ENCODE measurements at regions not wholly inside any gene's neighbourhood (a gene's known extent, or its start where the extent isn't known, plus 50 kb on each side); places are given as distances from the start of the nearest gene placed in this dataset.

- no peaks in the 10 kb centered on the region for H3K4me1 Mint-ChIP-seq (ENCODE audit: low read depth, unreplicated experiment)
- no peaks in the 10 kb centered on the region for H3K9me3 Mint-ChIP-seq (ENCODE audit: low read depth, unreplicated experiment)
- H3K27me3 Mint-ChIP-seq (ENCODE audit: unreplicated experiment): no peaks in the 10 kb centered on the region
- DNase-seq: peak; percentile 3
- CTCF ChIA-PET: interaction anchor here (0.5 to 1.4 kb wide), 3 partner anchors 777 to 1025 kb away, joined by 3 to 4 read pairs (median 4); no protein-coding TSS in a partner anchor
- no peak overlapping the region for H3K4me3 Mint-ChIP-seq (ENCODE audit: low read depth, unreplicated experiment)
- no peak overlapping the region for H3K27ac Mint-ChIP-seq (ENCODE audit: unreplicated experiment)
- intact Hi-C loops (cut with micrococcal nuclease; ENCODE audit: unreplicated experiment): loop anchor here (2.0 to 5.0 kb wide), 2 partner anchors 778 to 1025 kb away; no protein-coding TSS in a partner anchor
- BruUV-seq (replicated peaks): no TSS peak
- no peak for TF ChIP-seq CTCF (IDR thresholded peaks at IDR 0.05; ENCODE audit: unreplicated experiment)
- no peaks in the 10 kb centered on the region for H3K36me3 Mint-ChIP-seq (ENCODE audit: insufficient read depth, unreplicated experiment)
These were observed 756.6 kb upstream of the ARPP21 start for GRCh38 chr3:34882764-34883163.

GRCh38 chr3:34884007-34884406 lies 755.3 kb upstream of the ARPP21 start:
- Mint-ChIP-seq H3K4me3 (ENCODE audit: low read depth, unreplicated experiment) (no peak overlapping the region), H3K4me1 (ENCODE audit: low read depth, unreplicated experiment) (no peaks in the 10 kb centered on the region), H3K27me3 (ENCODE audit: unreplicated experiment) (no peaks in the 10 kb centered on the region), H3K27ac (ENCODE audit: unreplicated experiment) (no peak overlapping the region), H3K9me3 (ENCODE audit: low read depth, unreplicated experiment) (no peaks in the 10 kb centered on the region), H3K36me3 (ENCODE audit: insufficient read depth, unreplicated experiment) (no peaks in the 10 kb centered on the region)
- intact Hi-C loops (cut with micrococcal nuclease; ENCODE audit: unreplicated experiment): loop anchor here (5.0 kb wide), 1 partner anchor 1023 kb away; no protein-coding TSS in a partner anchor
- TF ChIP-seq CTCF (IDR thresholded peaks at IDR 0.05; ENCODE audit: unreplicated experiment): no peak
- CTCF ChIA-PET: no interaction called here
- no peak for DNase-seq
- no TSS peak for BruUV-seq (replicated peaks)

- no peak for TF ChIP-seq CTCF (IDR thresholded peaks at IDR 0.05; ENCODE audit: unreplicated experiment)
- Mint-ChIP-seq H3K9me3 (ENCODE audit: low read depth, unreplicated experiment) (peaks cover 2% of the 10 kb centered on the region), H3K27ac (ENCODE audit: unreplicated experiment) (no peak overlapping the region), H3K27me3 (ENCODE audit: unreplicated experiment) (no peaks in the 10 kb centered on the region), H3K4me3 (ENCODE audit: low read depth, unreplicated experiment) (no peak overlapping the region), H3K36me3 (ENCODE audit: insufficient read depth, unreplicated experiment) (no peaks in the 10 kb centered on the region), H3K4me1 (ENCODE audit: low read depth, unreplicated experiment) (no peaks in the 10 kb centered on the region)
- intact Hi-C loops (cut with micrococcal nuclease; ENCODE audit: unreplicated experiment): no loop called here
- DNase-seq: no peak
- CTCF ChIA-PET: no interaction called here
- BruUV-seq (replicated peaks): no TSS peak
These were observed 752.9 kb upstream of the ARPP21 start for GRCh38 chr3:34886443-34886842.

- Mint-ChIP-seq H3K4me1 (ENCODE audit: low read depth, unreplicated experiment) (no peaks in the 10 kb centered on the region), H3K4me3 (ENCODE audit: low read depth, unreplicated experiment) (no peak overlapping the region), H3K36me3 (ENCODE audit: insufficient read depth, unreplicated experiment) (no peaks in the 10 kb centered on the region), H3K27me3 (ENCODE audit: unreplicated experiment) (no peaks in the 10 kb centered on the region), H3K27ac (ENCODE audit: unreplicated experiment) (no peak overlapping the region), H3K9me3 (ENCODE audit: low read depth, unreplicated experiment) (peaks cover 4% of the 10 kb centered on the region)
- TF ChIP-seq CTCF (IDR thresholded peaks at IDR 0.05; ENCODE audit: unreplicated experiment): no peak
- no TSS peak for BruUV-seq (replicated peaks)
- DNase-seq: no peak
- intact Hi-C loops (cut with micrococcal nuclease; ENCODE audit: unreplicated experiment): no loop called here
- CTCF ChIA-PET: no interaction called here
These were observed 749.7 kb upstream of the ARPP21 start for GRCh38 chr3:34889641-34890040.

All from Calu3 (cell line).